Astrocyte (in vitro differentiated cells and primary cell): ENCODE measurements at regions not wholly inside any gene's neighbourhood (a gene's known extent, or its start where the extent isn't known, plus 50 kb on each side); places are given as distances from the start of the nearest gene placed in this dataset.

Experiments
- CTCF ChIP-seq: IDR thresholded peaks from 2 replicates; pipeline ENCODE4 v1.5.1; 2011; ENCODE audit warnings: low read depth, mild to moderate bottlenecking, inconsistent platforms, low read length, moderate library complexity; ENCODE audit not compliant: insufficient read depth
- EZH2 ChIP-seq: IDR thresholded peaks from 2 replicates; pipeline ENCODE4 v1.6.1; 2012; ENCODE audit warnings: mild to moderate bottlenecking, low read length, inconsistent platforms; ENCODE audit not compliant: insufficient read depth

DNA sequence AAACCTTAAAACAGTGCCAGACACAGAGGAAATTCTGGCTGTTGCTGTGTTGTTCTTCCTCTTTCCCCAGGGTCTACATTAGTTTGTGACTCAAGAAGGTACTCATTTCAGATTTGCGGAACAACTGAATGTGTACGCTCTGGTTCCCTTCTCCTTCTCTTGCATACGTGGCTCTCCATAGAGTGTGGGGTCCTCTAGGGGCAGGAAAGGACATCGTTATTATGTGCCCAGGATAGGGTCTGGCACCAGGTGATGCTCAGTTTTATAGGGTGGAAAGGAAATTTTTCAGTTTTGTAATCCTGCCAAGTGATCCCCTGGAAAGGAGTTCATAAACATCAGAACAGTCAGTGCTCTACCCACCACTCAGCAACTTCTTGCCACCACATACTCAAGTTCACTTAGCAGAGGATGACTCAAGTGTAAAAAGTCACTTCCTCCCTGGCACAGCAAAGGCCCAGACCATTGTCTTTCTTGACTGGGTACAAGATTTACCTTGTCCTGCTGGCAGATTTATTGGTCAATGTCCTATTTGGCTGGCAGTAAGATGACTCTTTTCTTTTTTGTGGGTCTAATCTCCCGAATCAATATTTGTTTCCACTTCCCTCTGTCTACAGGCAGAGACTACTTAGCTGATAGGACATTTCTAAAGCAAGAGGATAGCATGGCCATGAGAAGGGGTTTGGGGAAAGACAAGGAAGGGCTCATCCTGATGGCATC, 246.0 kb upstream of the TENM4 start:
- no peak for TF ChIP-seq CTCF
- no peak for TF ChIP-seq EZH2
